ENCODE measurements at regions not wholly inside any gene's neighbourhood (a gene's known extent, or its start where the extent isn't known, plus 50 kb on each side); places are given as distances from the start of the nearest gene placed in this dataset.

DNA sequence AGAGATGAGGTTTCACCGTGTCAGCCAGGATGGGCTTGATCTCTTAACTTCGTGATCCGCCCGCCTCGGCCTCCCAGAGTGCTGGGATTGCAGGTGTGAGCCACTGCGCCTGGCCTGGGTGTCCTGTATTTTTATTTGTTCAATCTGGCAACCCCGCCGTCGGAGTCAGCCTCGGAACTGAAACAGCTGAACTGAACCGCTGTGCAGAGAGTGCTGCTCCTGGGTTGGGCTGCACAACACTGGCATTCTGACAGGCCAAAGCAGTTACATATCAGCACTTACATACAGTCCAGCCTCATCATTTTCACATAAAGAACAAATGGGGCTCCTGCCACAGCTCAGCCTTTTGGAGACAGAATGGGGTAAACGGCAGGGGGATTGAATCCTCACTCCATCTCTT, 185.6 kb downstream of the C9orf50 start:
- TF ChIP-seq, protein P1, sequence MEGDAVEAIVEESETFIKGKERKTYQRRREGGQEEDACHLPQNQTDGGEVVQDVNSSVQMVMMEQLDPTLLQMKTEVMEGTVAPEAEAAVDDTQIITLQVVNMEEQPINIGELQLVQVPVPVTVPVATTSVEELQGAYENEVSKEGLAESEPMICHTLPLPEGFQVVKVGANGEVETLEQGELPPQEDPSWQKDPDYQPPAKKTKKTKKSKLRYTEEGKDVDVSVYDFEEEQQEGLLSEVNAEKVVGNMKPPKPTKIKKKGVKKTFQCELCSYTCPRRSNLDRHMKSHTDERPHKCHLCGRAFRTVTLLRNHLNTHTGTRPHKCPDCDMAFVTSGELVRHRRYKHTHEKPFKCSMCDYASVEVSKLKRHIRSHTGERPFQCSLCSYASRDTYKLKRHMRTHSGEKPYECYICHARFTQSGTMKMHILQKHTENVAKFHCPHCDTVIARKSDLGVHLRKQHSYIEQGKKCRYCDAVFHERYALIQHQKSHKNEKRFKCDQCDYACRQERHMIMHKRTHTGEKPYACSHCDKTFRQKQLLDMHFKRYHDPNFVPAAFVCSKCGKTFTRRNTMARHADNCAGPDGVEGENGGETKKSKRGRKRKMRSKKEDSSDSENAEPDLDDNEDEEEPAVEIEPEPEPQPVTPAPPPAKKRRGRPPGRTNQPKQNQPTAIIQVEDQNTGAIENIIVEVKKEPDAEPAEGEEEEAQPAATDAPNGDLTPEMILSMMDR (conservative IDR thresholded peaks at IDR 0.05), result no peak
- no peak for TF ChIP-seq EZH2 (IDR thresholded peaks at IDR 0.05; ENCODE audit: low read depth)
